Body of pancreas (tissue), 4 donors: ENCODE measurements at regions not wholly inside any gene's neighbourhood (a gene's known extent, or its start where the extent isn't known, plus 50 kb on each side); places are given as distances from the start of the nearest gene placed in this dataset.

Experiments used
- ATAC-seq: fragments of 150-250 bp; one replicate; pipeline ENCODE4 v1.9.1; 2016
- DNase-seq, 4 donors: peaks; one replicate each; pipeline ENCODE4 v3.0.0-alpha.2; 2019
- H3K27ac ChIP-seq, 4 donors: fragments of 200-600 bp; sonication (generic); 1 replicate in 3 of 4; 2 replicates in 1 of 4; pipeline versions ENCODE4 v1.5.1 to v1.6.1; 2016 to 2019; ENCODE audit warnings: mild to moderate bottlenecking in 1 of 4, mixed read lengths in 1 of 4, moderate library complexity in 1 of 4
- H3K27me3 ChIP-seq, 2 donors: fragments of 200-600 bp; sonication (generic); one replicate each; pipeline ENCODE4 v1.6.0; 2016; ENCODE audit warnings: mild to moderate bottlenecking in 1 of 2
- H3K36me3 ChIP-seq, 2 donors: fragments of 200-600 bp; sonication (generic); replicated peaks in 1 of 2; 2 replicates each; pipeline ENCODE4 v1.5.1; 2016; ENCODE audit warnings: low read depth in 2 of 2; ENCODE audit not compliant: insufficient read depth in 1 of 2
- H3K4me1 ChIP-seq: fragments of 200-600 bp; sonication (generic); one replicate; pipeline ENCODE4 v1.6.0; 2016
- H3K4me3 ChIP-seq, 2 donors: fragments of 200-600 bp; sonication (generic); 1 replicate in 1 of 2; 2 replicates in 1 of 2; pipeline ENCODE4 v1.5.1; 2016 to 2019
- H3K9me3 ChIP-seq, 3 donors: fragments of 200-600 bp; sonication (generic); 1 replicate in 2 of 3; 2 replicates in 1 of 3; pipeline ENCODE4 v1.5.1; 2016
- POLR2A ChIP-seq, 3 donors: fragments of 450-650 bp; IDR thresholded peaks; one replicate each; pipeline ENCODE4 v1.6.1; 2016; ENCODE audit warnings: antibody characterized with exemption in 3 of 3, mild to moderate bottlenecking in 2 of 3
- WGBS, 2 donors: methylation state at CpG; one replicate each; pipeline ENCODE4 v1.1.5; 2017; 5-methylcytosine and 5-hydroxymethylcytosine counted together
- intact Hi-C: fragments of 100-400 bp; cut with DNase I; formaldehyde crosslinking; loops from one replicate; pipeline ENCODE4 v1.15.1; 2023
- TF ChIP-seq, protein P1 (sequence below), 7 experiments: fragments of 450-650 bp in 4 of 7; fragments of 200-600 bp in 3 of 7; sonication (generic) in 3 of 7; IDR thresholded peaks; one replicate each; pipeline ENCODE4 v1.5.1; 2016 to 2019; ENCODE audit warnings: antibody characterized with exemption in 7 of 7

DNA sequence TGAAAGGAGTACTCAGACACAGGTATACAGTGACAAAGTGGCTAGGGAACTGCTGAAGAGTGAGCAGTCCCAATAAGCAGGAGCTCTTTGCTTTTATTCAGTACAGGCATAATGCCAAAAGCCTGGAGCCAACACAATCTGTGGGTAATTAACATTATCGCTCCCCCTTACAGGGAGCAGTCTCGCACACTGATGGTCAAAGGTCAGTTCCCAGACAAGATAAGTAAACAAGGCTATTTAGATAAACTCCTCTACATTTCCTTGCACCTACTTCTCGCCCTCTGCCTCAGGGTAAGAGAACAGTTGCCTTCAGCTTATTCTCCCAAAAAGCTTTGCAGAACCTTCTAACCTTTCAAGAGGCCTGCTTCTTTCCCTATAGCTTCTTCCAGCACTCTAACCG, 73.9 kb upstream of the TAF9B start:
- Histone ChIP-seq H3K27me3 (no peaks in the 10 kb centered on the region), H3K4me3 (no peak overlapping the region), H3K27ac (no peak overlapping the region), H3K9me3 (no peaks in the 10 kb centered on the region), H3K4me1 (no peaks in the 10 kb centered on the region), H3K36me3 (no peaks in the 10 kb centered on the region)
- intact Hi-C loops = no loop called here
- DNase-seq (no peak), ATAC-seq (no peak)
- 17% methylated on average over 4 of the region's 4 CpGs for WGBS, 2 donors
- TF ChIP-seq, protein P1, sequence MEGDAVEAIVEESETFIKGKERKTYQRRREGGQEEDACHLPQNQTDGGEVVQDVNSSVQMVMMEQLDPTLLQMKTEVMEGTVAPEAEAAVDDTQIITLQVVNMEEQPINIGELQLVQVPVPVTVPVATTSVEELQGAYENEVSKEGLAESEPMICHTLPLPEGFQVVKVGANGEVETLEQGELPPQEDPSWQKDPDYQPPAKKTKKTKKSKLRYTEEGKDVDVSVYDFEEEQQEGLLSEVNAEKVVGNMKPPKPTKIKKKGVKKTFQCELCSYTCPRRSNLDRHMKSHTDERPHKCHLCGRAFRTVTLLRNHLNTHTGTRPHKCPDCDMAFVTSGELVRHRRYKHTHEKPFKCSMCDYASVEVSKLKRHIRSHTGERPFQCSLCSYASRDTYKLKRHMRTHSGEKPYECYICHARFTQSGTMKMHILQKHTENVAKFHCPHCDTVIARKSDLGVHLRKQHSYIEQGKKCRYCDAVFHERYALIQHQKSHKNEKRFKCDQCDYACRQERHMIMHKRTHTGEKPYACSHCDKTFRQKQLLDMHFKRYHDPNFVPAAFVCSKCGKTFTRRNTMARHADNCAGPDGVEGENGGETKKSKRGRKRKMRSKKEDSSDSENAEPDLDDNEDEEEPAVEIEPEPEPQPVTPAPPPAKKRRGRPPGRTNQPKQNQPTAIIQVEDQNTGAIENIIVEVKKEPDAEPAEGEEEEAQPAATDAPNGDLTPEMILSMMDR (IDR thresholded peaks at IDR 0.05) = no peak
- no peak for TF ChIP-seq POLR2A (IDR thresholded peaks at IDR 0.05)

DNA sequence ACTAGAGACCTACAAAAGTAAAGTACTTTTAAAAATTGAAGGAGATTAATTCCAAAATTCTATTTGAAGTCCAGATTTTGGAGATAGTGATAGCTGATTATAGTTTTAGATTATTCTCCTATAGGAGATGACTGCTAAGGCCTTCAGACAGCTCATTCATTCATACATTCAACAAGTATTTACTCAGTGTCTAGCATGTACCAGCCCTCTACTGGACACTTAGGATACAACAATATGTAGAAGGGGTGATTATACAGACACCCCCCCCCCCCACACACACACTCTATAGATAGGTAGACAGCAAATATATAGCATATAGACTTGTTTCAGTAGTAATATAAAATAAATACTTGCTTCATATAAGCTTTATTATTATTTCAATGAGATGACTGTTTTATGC, 60.4 kb upstream of the TAF9B start:
- DNase-seq = no peak
- no peak for ATAC-seq
- Histone ChIP-seq H3K36me3 (no peaks in the 10 kb centered on the region), H3K27me3 (no peaks in the 10 kb centered on the region), H3K4me1 (no peaks in the 10 kb centered on the region), H3K9me3 (no peaks in the 10 kb centered on the region), H3K27ac (no peak overlapping the region), H3K4me3 (no peak overlapping the region)
- intact Hi-C loops = no loop called here
- TF ChIP-seq POLR2A (IDR thresholded peaks at IDR 0.05) = no peak
- TF ChIP-seq, protein P1 (IDR thresholded peaks at IDR 0.05) = peak in 1 of 7 experiments; percentile 9
